ENCODE measurements at regions not wholly inside any gene's neighbourhood (a gene's known extent, or its start where the extent isn't known, plus 50 kb on each side); places are given as distances from the start of the nearest gene placed in this dataset.

DNA sequence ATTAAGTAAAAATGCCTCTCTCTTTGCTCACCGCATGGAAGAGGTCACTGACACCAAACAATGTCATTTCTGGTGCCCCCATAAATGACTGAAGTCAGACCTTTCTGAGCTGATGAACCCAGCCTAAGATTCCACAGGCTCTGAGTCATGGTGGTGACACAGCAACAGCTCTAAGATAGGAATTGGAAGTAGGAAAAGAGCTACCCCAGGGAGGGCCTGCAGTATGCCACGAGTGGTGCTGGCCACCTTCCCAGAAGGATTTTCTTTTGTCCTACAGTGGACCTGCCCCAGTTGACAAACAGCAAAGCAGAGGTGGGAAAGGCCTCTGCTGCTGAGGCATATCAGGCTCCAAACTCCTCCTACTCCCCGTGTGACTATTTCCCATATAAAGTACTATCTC is 208.1 kb downstream of the MINAR1 start:
- TF ChIP-seq TAF1 (conservative IDR thresholded peaks at IDR 0.05): no peak
- TF ChIP-seq HNF4G (IDR thresholded peaks at IDR 0.05): no peak
- TF ChIP-seq, protein P1, sequence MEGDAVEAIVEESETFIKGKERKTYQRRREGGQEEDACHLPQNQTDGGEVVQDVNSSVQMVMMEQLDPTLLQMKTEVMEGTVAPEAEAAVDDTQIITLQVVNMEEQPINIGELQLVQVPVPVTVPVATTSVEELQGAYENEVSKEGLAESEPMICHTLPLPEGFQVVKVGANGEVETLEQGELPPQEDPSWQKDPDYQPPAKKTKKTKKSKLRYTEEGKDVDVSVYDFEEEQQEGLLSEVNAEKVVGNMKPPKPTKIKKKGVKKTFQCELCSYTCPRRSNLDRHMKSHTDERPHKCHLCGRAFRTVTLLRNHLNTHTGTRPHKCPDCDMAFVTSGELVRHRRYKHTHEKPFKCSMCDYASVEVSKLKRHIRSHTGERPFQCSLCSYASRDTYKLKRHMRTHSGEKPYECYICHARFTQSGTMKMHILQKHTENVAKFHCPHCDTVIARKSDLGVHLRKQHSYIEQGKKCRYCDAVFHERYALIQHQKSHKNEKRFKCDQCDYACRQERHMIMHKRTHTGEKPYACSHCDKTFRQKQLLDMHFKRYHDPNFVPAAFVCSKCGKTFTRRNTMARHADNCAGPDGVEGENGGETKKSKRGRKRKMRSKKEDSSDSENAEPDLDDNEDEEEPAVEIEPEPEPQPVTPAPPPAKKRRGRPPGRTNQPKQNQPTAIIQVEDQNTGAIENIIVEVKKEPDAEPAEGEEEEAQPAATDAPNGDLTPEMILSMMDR (IDR thresholded peaks at IDR 0.05; ENCODE audit: low read depth, low read length, missing input control): no peak
- TF ChIP-seq RAD21 (IDR thresholded peaks at IDR 0.05): no peak
- TF ChIP-seq, protein P2, sequence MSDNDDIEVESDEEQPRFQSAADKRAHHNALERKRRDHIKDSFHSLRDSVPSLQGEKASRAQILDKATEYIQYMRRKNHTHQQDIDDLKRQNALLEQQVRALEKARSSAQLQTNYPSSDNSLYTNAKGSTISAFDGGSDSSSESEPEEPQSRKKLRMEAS (IDR thresholded peaks at IDR 0.05): no peak
- no peak for TF ChIP-seq GABPA (IDR thresholded peaks at IDR 0.05 in 1 of 2, conservative IDR thresholded peaks at IDR 0.05 in 1 of 2)
- TF ChIP-seq YY1 (IDR thresholded peaks at IDR 0.05): no peak
- no peak for TF ChIP-seq EGR1 (IDR thresholded peaks at IDR 0.05; ENCODE audit: low read depth in 2 of 2)
- TF ChIP-seq, protein P3, sequence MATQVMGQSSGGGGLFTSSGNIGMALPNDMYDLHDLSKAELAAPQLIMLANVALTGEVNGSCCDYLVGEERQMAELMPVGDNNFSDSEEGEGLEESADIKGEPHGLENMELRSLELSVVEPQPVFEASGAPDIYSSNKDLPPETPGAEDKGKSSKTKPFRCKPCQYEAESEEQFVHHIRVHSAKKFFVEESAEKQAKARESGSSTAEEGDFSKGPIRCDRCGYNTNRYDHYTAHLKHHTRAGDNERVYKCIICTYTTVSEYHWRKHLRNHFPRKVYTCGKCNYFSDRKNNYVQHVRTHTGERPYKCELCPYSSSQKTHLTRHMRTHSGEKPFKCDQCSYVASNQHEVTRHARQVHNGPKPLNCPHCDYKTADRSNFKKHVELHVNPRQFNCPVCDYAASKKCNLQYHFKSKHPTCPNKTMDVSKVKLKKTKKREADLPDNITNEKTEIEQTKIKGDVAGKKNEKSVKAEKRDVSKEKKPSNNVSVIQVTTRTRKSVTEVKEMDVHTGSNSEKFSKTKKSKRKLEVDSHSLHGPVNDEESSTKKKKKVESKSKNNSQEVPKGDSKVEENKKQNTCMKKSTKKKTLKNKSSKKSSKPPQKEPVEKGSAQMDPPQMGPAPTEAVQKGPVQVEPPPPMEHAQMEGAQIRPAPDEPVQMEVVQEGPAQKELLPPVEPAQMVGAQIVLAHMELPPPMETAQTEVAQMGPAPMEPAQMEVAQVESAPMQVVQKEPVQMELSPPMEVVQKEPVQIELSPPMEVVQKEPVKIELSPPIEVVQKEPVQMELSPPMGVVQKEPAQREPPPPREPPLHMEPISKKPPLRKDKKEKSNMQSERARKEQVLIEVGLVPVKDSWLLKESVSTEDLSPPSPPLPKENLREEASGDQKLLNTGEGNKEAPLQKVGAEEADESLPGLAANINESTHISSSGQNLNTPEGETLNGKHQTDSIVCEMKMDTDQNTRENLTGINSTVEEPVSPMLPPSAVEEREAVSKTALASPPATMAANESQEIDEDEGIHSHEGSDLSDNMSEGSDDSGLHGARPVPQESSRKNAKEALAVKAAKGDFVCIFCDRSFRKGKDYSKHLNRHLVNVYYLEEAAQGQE (IDR thresholded peaks at IDR 0.05): no peak
- TF ChIP-seq SP1 (IDR thresholded peaks at IDR 0.05): no peak
- TF ChIP-seq, protein P4, sequence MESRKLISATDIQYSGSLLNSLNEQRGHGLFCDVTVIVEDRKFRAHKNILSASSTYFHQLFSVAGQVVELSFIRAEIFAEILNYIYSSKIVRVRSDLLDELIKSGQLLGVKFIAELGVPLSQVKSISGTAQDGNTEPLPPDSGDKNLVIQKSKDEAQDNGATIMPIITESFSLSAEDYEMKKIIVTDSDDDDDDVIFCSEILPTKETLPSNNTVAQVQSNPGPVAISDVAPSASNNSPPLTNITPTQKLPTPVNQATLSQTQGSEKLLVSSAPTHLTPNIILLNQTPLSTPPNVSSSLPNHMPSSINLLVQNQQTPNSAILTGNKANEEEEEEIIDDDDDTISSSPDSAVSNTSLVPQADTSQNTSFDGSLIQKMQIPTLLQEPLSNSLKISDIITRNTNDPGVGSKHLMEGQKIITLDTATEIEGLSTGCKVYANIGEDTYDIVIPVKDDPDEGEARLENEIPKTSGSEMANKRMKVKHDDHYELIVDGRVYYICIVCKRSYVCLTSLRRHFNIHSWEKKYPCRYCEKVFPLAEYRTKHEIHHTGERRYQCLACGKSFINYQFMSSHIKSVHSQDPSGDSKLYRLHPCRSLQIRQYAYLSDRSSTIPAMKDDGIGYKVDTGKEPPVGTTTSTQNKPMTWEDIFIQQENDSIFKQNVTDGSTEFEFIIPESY (IDR thresholded peaks at IDR 0.05): no peak

All from liver (tissue), 3 donors.